Endothelial cell of umbilical vein (primary cell): ENCODE measurements at regions not wholly inside any gene's neighbourhood (a gene's known extent, or its start where the extent isn't known, plus 50 kb on each side); places are given as distances from the start of the nearest gene placed in this dataset.

ENCODE experiments used
- BruUV-seq: library from RNA; stranded (reverse); fragments of 400-500 nt; replicated peaks from 2 replicates; lab custom pipeline; 2021; lab: Mats Ljungman, UMichigan
- CTCF ChIA-PET: fragments of 300-600, 350-600 bp; sonication (Branson Sonifier 250); formaldehyde crosslinking; loops from one replicate; lab custom pipeline; 2021; ENCODE audit warnings: antibody characterized with exemption, inconsistent platforms; lab: Charles Lee
- POLR2A ChIA-PET: fragments of 300-600, 350-600 bp; sonication (Branson Sonifier 250); formaldehyde crosslinking; loops from one replicate; lab custom pipeline; 2021; ENCODE audit warnings: antibody characterized with exemption, inconsistent platforms; lab: Charles Lee
- DNase-seq: peaks from one replicate; pipeline ENCODE4 v3.0.0-alpha.2; 2011; ENCODE audit warnings: low read depth, low spot score
- FAIRE-seq: peaks from 2 replicates; lab custom pipeline; 2011; peaks lifted over from hg19 to GRCh38; lab: Jason Lieb, UNC
- H2AFZ ChIP-seq: 2 replicates; pipeline ENCODE4 v1.6.0; 2012; ENCODE audit warnings: low read depth, low read length, control low read depth, inconsistent platforms
- H3K27ac ChIP-seq: 2 replicates; pipeline ENCODE4 v1.5.1; 2011; ENCODE audit warnings: low read depth, mild to moderate bottlenecking, control low read depth, low read length, moderate library complexity; ENCODE audit not compliant: insufficient read depth
- H3K27me3 ChIP-seq, 2 experiments: 2 replicates each; pipeline versions ENCODE4 v1.6.0 to v1.6.1; 2011; ENCODE audit warnings: low read length in 2 of 2, mixed read lengths in 1 of 2; ENCODE audit not compliant: control insufficient read depth in 2 of 2, insufficient read depth in 2 of 2
- H3K36me3 ChIP-seq, 2 experiments: 2 replicates in 1 of 2; 3 replicates in 1 of 2; pipeline ENCODE4 v1.5.1; 2011; ENCODE audit warnings: low read length in 2 of 2, mild to moderate bottlenecking in 1 of 2, moderate library complexity in 1 of 2; ENCODE audit not compliant: control insufficient read depth in 2 of 2, insufficient read depth in 2 of 2; ENCODE audit errors: extremely low read depth in 1 of 2
- H3K4me1 ChIP-seq: 3 replicates; pipeline ENCODE4 v1.5.1; 2011; ENCODE audit warnings: mild to moderate bottlenecking, low read length; ENCODE audit not compliant: control insufficient read depth, insufficient read depth; ENCODE audit errors: extremely low read depth
- H3K4me2 ChIP-seq: 2 replicates; pipeline ENCODE4 v1.6.1; 2011; ENCODE audit warnings: low read length, control low read depth, mixed read lengths; ENCODE audit not compliant: insufficient read depth
- H3K4me3 ChIP-seq, 3 experiments: fragments of 200-600 bp in 1 of 3; sonication (generic), shearing (Covaris generic) in 1 of 3; replicated peaks in 1 of 3; 2 replicates each; pipeline ENCODE4 v1.5.1; 2011 to 2016; ENCODE audit warnings: control low read depth in 3 of 3, low read length in 3 of 3, mild to moderate bottlenecking in 2 of 3, inconsistent platforms in 1 of 3, low read depth in 1 of 3, moderate library complexity in 1 of 3; ENCODE audit not compliant: insufficient read depth in 1 of 3
- H3K79me2 ChIP-seq: 2 replicates; pipeline ENCODE4 v1.6.0; 2012; ENCODE audit warnings: low read length, inconsistent platforms; ENCODE audit not compliant: control insufficient read depth, insufficient read depth
- H3K9ac ChIP-seq: replicated peaks from 2 replicates; pipeline ENCODE3; 2011; ENCODE audit warnings: low read length, control low read depth; ENCODE audit not compliant: insufficient read depth; ENCODE audit errors: extremely low read depth
- H3K9me1 ChIP-seq: replicated peaks from 3 replicates; pipeline ENCODE4 v1.6.0; 2011; ENCODE audit warnings: mild to moderate bottlenecking, low read length; ENCODE audit not compliant: control insufficient read depth, insufficient read depth; ENCODE audit errors: extremely low read depth
- H3K9me3 ChIP-seq: replicated peaks from 2 replicates; pipeline ENCODE4 v1.5.1; 2012; ENCODE audit warnings: low read length, inconsistent platforms; ENCODE audit not compliant: control insufficient read depth, insufficient read depth
- H4K20me1 ChIP-seq: replicated peaks from 2 replicates; pipeline ENCODE3; 2011; ENCODE audit warnings: mild to moderate bottlenecking, low read length; ENCODE audit not compliant: control insufficient read depth, insufficient read depth; ENCODE audit errors: extremely low read depth
- EZH2 ChIP-seq: IDR thresholded peaks from 2 replicates; pipeline ENCODE4 v1.6.1; 2012; ENCODE audit warnings: borderline replicate concordance, low read depth, mild to moderate bottlenecking, moderate library complexity, low read length, inconsistent platforms; ENCODE audit not compliant: severe bottlenecking
- FOS ChIP-seq: IDR thresholded peaks from 2 replicates; pipeline ENCODE4 v1.6.1; 2011; ENCODE audit warnings: mild to moderate bottlenecking, low read length, moderate library complexity, borderline replicate concordance; ENCODE audit not compliant: insufficient read depth
- GATA2 ChIP-seq: IDR thresholded peaks from 2 replicates; pipeline ENCODE4 v1.7.0; 2011; ENCODE audit warnings: low read depth, mild to moderate bottlenecking, moderate library complexity, mixed read lengths, low read length; ENCODE audit not compliant: insufficient read length, insufficient read depth
- JUN ChIP-seq: IDR thresholded peaks from 2 replicates; pipeline ENCODE4 v1.6.1; 2011; ENCODE audit warnings: borderline replicate concordance, low read depth; ENCODE audit not compliant: insufficient read length, insufficient read depth
- MYC ChIP-seq: IDR thresholded peaks from one replicate; pipeline ENCODE4 v1.6.1; 2011; ENCODE audit warnings: mild to moderate bottlenecking, low read depth, low read length
- POLR2A ChIP-seq: IDR thresholded peaks from 2 replicates; pipeline ENCODE4 v1.6.1; 2012; ENCODE audit warnings: low read depth, mild to moderate bottlenecking, control low read depth, low read length
- POLR2AphosphoS5 ChIP-seq: IDR thresholded peaks from 2 replicates; pipeline ENCODE4 v1.6.1; 2012; ENCODE audit warnings: low read depth, mild to moderate bottlenecking, control low read depth, low read length, moderate library complexity; ENCODE audit not compliant: insufficient read depth
- dilution Hi-C: fragments of 300-500 bp; cut with MboI; formaldehyde crosslinking; loops from one replicate; pipeline ENCODE4 v1.15.0; 2019; ENCODE audit warnings: low sequenced_read_pairs; ENCODE audit not compliant: extremely low pct_ligation_motif_present
- intact Hi-C: fragments of 100-400 bp; cut with micrococcal nuclease; formaldehyde crosslinking; loops from one replicate; pipeline ENCODE4 v1.10.0; 2022
- TF ChIP-seq, protein P1 (sequence below), 2 donors: IDR thresholded peaks; 1 replicate in 1 of 2; 2 replicates in 1 of 2; pipeline ENCODE4 v1.5.1; 2011; ENCODE audit warnings: low read length in 2 of 2, mild to moderate bottlenecking in 2 of 2, moderate library complexity in 2 of 2, control low read depth in 1 of 2, inconsistent platforms in 1 of 2, low read depth in 1 of 2; ENCODE audit not compliant: insufficient read depth in 1 of 2; ENCODE audit errors: extremely low read depth in 1 of 2
- TF ChIP-seq, protein P2 (sequence below): IDR thresholded peaks from 2 replicates; pipeline ENCODE4 v1.6.1; 2011; ENCODE audit not compliant: insufficient read depth, insufficient read length

DNA sequence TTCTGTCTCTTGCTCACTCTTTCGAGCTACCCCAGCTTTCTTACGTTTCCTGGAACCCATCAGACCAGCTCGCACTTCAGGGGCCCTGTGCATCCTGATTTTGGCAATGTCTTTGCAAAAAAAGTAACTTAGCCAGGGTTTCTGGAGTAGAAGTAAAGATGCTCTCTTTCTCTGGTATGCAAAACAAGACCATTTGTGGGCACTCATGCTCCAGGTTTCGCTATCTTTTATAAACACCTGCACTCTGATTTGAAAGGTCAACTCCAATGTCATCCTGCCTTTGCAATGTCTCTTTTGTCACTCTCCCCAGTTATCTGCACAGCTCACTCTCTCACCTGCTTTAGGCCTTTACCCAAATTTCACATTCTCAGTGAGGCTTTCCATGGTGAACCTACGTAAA lies 869.1 kb downstream of the QKI start:
- intact Hi-C loops (no loop called here), dilution Hi-C loops (no loop called here)
- H3K4me2 ChIP-seq = no peak overlapping the region
- DNase-seq (no peak), FAIRE-seq (no peak)
- H3K27ac ChIP-seq = no peak overlapping the region
- ChIA-PET CTCF (no interaction called here), POLR2A (no interaction called here)
- no peaks in the 10 kb centered on the region for H3K79me2 ChIP-seq
- no peaks in the 10 kb centered on the region for H3K27me3 ChIP-seq
- H3K9me3 ChIP-seq = no peaks in the 10 kb centered on the region
- no peak overlapping the region for H3K4me3 ChIP-seq
- no TSS peak for BruUV-seq
- no peak for TF ChIP-seq POLR2AphosphoS5
- TF ChIP-seq POLR2A = no peak
- TF ChIP-seq FOS = no peak
- TF ChIP-seq, protein P1, sequence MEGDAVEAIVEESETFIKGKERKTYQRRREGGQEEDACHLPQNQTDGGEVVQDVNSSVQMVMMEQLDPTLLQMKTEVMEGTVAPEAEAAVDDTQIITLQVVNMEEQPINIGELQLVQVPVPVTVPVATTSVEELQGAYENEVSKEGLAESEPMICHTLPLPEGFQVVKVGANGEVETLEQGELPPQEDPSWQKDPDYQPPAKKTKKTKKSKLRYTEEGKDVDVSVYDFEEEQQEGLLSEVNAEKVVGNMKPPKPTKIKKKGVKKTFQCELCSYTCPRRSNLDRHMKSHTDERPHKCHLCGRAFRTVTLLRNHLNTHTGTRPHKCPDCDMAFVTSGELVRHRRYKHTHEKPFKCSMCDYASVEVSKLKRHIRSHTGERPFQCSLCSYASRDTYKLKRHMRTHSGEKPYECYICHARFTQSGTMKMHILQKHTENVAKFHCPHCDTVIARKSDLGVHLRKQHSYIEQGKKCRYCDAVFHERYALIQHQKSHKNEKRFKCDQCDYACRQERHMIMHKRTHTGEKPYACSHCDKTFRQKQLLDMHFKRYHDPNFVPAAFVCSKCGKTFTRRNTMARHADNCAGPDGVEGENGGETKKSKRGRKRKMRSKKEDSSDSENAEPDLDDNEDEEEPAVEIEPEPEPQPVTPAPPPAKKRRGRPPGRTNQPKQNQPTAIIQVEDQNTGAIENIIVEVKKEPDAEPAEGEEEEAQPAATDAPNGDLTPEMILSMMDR (IDR thresholded peaks at IDR 0.05; ENCODE audit: extremely low read depth in 1 of 2, insufficient read depth in 1 of 2, low read depth in 1 of 2, low read length in 2 of 2) = no peak
- TF ChIP-seq EZH2 = no peak
- TF ChIP-seq, protein P2, sequence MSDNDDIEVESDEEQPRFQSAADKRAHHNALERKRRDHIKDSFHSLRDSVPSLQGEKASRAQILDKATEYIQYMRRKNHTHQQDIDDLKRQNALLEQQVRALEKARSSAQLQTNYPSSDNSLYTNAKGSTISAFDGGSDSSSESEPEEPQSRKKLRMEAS = no peak
- no peak for TF ChIP-seq MYC
- TF ChIP-seq GATA2 = no peak
- no peak for TF ChIP-seq JUN
- H3K4me1 ChIP-seq = no peaks in the 10 kb centered on the region
- no peaks in the 10 kb centered on the region for H3K9me1 ChIP-seq
- no peaks in the 10 kb centered on the region for H4K20me1 ChIP-seq
- no peak overlapping the region for H3K9ac ChIP-seq
- H2AFZ ChIP-seq = no peak overlapping the region
- no peaks in the 10 kb centered on the region for H3K36me3 ChIP-seq
